ENCODE measurements at regions not wholly inside any gene's neighbourhood (a gene's known extent, or its start where the extent isn't known, plus 50 kb on each side); places are given as distances from the start of the nearest gene placed in this dataset.

- TF ChIP-seq, protein P1, sequence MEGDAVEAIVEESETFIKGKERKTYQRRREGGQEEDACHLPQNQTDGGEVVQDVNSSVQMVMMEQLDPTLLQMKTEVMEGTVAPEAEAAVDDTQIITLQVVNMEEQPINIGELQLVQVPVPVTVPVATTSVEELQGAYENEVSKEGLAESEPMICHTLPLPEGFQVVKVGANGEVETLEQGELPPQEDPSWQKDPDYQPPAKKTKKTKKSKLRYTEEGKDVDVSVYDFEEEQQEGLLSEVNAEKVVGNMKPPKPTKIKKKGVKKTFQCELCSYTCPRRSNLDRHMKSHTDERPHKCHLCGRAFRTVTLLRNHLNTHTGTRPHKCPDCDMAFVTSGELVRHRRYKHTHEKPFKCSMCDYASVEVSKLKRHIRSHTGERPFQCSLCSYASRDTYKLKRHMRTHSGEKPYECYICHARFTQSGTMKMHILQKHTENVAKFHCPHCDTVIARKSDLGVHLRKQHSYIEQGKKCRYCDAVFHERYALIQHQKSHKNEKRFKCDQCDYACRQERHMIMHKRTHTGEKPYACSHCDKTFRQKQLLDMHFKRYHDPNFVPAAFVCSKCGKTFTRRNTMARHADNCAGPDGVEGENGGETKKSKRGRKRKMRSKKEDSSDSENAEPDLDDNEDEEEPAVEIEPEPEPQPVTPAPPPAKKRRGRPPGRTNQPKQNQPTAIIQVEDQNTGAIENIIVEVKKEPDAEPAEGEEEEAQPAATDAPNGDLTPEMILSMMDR (IDR thresholded peaks at IDR 0.05), result no peak
- no peak for TF ChIP-seq POLR2AphosphoS5 (IDR thresholded peaks at IDR 0.05)
- no peak for TF ChIP-seq EP300 (IDR thresholded peaks at IDR 0.05)
Measured at GRCh38 chrX:142873214-142873613, 152.5 kb upstream of the SPANXN4 start.

All from stomach (tissue), 4 donors.